ENCODE measurements at regions not wholly inside any gene's neighbourhood (a gene's known extent, or its start where the extent isn't known, plus 50 kb on each side); places are given as distances from the start of the nearest gene placed in this dataset.

DNA sequence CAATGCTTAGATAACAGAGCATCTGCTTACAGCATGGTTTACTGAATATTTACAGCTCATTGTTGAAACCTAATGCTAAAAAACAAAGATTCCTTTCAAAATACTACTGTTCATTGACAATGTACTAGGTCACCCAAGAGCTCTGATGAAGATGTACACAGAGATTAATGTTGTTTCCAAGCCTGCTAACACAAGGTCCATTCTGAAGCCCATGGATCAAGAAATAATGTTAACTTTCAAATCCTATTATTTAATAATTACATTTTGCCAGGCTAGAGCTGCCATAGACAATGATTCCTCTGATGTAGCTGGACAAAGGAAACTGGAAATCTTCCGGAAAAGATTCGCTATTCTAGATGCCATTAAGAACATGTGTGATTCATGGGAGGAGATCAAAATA is 355.6 kb downstream of the TENT5A start (continued):
- no peak for TF ChIP-seq TAF1 (IDR thresholded peaks at IDR 0.05; ENCODE audit: borderline replicate concordance, low read depth, low read length)
- no peak for TF ChIP-seq EZH2phosphoT487 (IDR thresholded peaks at IDR 0.05; ENCODE audit: borderline replicate concordance, low read depth)

DNA sequence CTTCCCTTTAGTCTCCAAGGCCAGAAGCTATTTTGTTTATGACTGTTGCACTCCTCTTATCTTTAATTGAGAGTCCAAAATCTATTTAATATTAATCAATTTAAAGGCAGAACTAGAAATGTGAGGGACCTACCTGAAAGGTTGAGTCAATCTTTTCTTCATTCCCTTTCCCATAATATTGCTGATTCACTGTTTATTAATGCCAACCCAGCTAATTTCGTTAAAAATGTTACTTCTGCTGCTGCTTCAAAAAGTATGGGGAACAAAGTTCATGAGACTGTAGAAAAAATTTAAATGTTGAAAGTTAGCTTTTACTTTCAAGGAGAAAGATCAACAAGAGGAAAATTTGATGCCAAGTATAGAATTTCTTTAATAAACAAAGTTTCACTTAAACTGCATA is 365.3 kb downstream of the TENT5A start:
- ChIA-PET CTCF (no interaction called here), POLR2A (no interaction called here)
- H3K36me3 ChIP-seq (replicated peaks in 1 of 2; ENCODE audit: control insufficient read depth in 1 of 2, insufficient read depth in 2 of 2, low read length in 1 of 2), result no peaks in the 10 kb centered on the region
- H3K27me3 ChIP-seq (ENCODE audit: insufficient read depth), result no peaks in the 10 kb centered on the region
- WGBS (ENCODE audit: low lambda C conversion rate), result 15% methylated on average over 1 of the region's 1 CpG
- H3K4me2 ChIP-seq, result no peak overlapping the region
- no peak overlapping the region for H3K9ac ChIP-seq
- H3K4me1 ChIP-seq (ENCODE audit: control insufficient read depth in 1 of 2, insufficient read depth in 2 of 2, low read depth in 1 of 2, low read length in 1 of 2), result no peaks in the 10 kb centered on the region; a peak in 1 of 4 replicates
- no peak for DNase-seq
- H2AFZ ChIP-seq (ENCODE audit: low read depth), result no peak overlapping the region
- no peaks in the 10 kb centered on the region for H4K20me1 ChIP-seq (ENCODE audit: insufficient read depth)
- no peak overlapping the region for H3K27ac ChIP-seq (ENCODE audit: low read depth in 2 of 2, low read length in 1 of 2)
- H3K79me2 ChIP-seq (ENCODE audit: insufficient read depth), result no peaks in the 10 kb centered on the region
- H3F3A ChIP-seq (replicated peaks; ENCODE audit: insufficient read depth), result no peaks in the 10 kb centered on the region
- TF ChIP-seq, protein P1, sequence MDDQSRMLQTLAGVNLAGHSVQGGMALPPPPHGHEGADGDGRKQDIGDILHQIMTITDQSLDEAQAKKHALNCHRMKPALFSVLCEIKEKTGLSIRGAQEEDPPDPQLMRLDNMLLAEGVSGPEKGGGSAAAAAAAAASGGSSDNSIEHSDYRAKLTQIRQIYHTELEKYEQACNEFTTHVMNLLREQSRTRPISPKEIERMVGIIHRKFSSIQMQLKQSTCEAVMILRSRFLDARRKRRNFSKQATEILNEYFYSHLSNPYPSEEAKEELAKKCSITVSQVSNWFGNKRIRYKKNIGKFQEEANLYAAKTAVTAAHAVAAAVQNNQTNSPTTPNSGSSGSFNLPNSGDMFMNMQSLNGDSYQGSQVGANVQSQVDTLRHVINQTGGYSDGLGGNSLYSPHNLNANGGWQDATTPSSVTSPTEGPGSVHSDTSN (IDR thresholded peaks at IDR 0.05), result no peak
- no peak for TF ChIP-seq GABPA (IDR thresholded peaks at IDR 0.05; ENCODE audit: low read depth)
- no peaks in the 10 kb centered on the region for H3K9me2 ChIP-seq
- no peak overlapping the region for H3K4me3 ChIP-seq (ENCODE audit: low read depth in 2 of 2, low read length in 1 of 2)
- H3K9me3 ChIP-seq, result no peaks in the 10 kb centered on the region; the same call in 1 of the 2 replicates

DNA sequence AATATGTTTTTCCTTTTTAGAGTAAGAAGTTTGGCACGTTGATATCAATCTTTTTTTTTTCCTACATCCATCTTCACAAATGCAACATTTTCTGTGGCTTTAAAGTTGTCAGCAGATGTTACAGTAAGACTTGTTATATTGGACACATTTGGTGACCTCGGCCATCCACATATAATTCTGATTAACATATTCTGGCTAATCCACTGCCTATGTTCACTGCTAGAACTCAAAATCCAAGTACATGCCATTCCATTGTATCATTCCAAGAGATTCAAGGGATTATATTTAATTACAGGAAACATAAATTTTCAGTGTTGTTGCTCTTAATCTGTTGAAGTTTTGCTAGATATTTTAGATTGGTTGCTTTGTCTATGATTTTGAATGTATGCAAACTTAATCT is 367.6 kb downstream of the TENT5A start:
- CTCF ChIA-PET, result no interaction called here
- no peak overlapping the region for H3K9ac ChIP-seq
- H3F3A ChIP-seq (replicated peaks; ENCODE audit: insufficient read depth), result no peaks in the 10 kb centered on the region
- no peak overlapping the region for H2AFZ ChIP-seq (ENCODE audit: low read depth)
- POLR2A ChIA-PET, result no interaction called here
- peaks cover 3% of the 10 kb centered on the region; the same call in 1 of the 2 replicates for H3K9me3 ChIP-seq
- H3K4me2 ChIP-seq, result no peak overlapping the region
- H3K79me2 ChIP-seq (ENCODE audit: insufficient read depth), result no peaks in the 10 kb centered on the region
- no peaks in the 10 kb centered on the region for H3K9me2 ChIP-seq
- H3K4me1 ChIP-seq (ENCODE audit: control insufficient read depth in 1 of 2, insufficient read depth in 2 of 2, low read depth in 1 of 2, low read length in 1 of 2), result no peaks in the 10 kb centered on the region; a peak in 1 of 4 replicates
- no peaks in the 10 kb centered on the region for H3K36me3 ChIP-seq (replicated peaks in 1 of 2; ENCODE audit: control insufficient read depth in 1 of 2, insufficient read depth in 2 of 2, low read length in 1 of 2)
- no peak overlapping the region for H3K27ac ChIP-seq (ENCODE audit: low read depth in 2 of 2, low read length in 1 of 2)
- no peak for DNase-seq
- no peaks in the 10 kb centered on the region for H4K20me1 ChIP-seq (ENCODE audit: insufficient read depth)
- no peaks in the 10 kb centered on the region for H3K27me3 ChIP-seq (ENCODE audit: insufficient read depth)
- H3K4me3 ChIP-seq (ENCODE audit: low read depth in 2 of 2, low read length in 1 of 2), result no peak overlapping the region
- 31% methylated on average over 2 of the region's 2 CpGs for WGBS (ENCODE audit: low lambda C conversion rate)
- TF ChIP-seq YY1 (IDR thresholded peaks at IDR 0.05; ENCODE audit: low read depth) (no peak), ELF1 (IDR thresholded peaks at IDR 0.05) (no peak), TEAD4 (IDR thresholded peaks at IDR 0.05; ENCODE audit: borderline replicate concordance, insufficient read depth) (no peak), EP300 (IDR thresholded peaks at IDR 0.05; ENCODE audit: borderline replicate concordance in 1 of 2, low read depth in 1 of 2, low read length in 1 of 2) (no peak), MXI1 (IDR thresholded peaks at IDR 0.05; ENCODE audit: low read depth, low read length) (no peak), RFX5 (IDR thresholded peaks at IDR 0.05; ENCODE audit: low read length) (no peak), TCF12 (IDR thresholded peaks at IDR 0.05) (no peak), FOXM1 (IDR thresholded peaks at IDR 0.05; ENCODE audit: low read depth) (no peak), TAF1 (IDR thresholded peaks at IDR 0.05; ENCODE audit: borderline replicate concordance, low read depth, low read length) (no peak), POLR2AphosphoS5 (IDR thresholded peaks at IDR 0.05; ENCODE audit: low read depth, low read length) (no peak)
- TF ChIP-seq, protein P2, sequence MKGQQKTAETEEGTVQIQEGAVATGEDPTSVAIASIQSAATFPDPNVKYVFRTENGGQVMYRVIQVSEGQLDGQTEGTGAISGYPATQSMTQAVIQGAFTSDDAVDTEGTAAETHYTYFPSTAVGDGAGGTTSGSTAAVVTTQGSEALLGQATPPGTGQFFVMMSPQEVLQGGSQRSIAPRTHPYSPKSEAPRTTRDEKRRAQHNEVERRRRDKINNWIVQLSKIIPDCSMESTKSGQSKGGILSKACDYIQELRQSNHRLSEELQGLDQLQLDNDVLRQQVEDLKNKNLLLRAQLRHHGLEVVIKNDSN (IDR thresholded peaks at IDR 0.05; ENCODE audit: borderline replicate concordance, low read depth), result no peak
- TF ChIP-seq, protein P3, sequence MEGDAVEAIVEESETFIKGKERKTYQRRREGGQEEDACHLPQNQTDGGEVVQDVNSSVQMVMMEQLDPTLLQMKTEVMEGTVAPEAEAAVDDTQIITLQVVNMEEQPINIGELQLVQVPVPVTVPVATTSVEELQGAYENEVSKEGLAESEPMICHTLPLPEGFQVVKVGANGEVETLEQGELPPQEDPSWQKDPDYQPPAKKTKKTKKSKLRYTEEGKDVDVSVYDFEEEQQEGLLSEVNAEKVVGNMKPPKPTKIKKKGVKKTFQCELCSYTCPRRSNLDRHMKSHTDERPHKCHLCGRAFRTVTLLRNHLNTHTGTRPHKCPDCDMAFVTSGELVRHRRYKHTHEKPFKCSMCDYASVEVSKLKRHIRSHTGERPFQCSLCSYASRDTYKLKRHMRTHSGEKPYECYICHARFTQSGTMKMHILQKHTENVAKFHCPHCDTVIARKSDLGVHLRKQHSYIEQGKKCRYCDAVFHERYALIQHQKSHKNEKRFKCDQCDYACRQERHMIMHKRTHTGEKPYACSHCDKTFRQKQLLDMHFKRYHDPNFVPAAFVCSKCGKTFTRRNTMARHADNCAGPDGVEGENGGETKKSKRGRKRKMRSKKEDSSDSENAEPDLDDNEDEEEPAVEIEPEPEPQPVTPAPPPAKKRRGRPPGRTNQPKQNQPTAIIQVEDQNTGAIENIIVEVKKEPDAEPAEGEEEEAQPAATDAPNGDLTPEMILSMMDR (IDR thresholded peaks at IDR 0.05), result no peak
- TF ChIP-seq, protein P4, sequence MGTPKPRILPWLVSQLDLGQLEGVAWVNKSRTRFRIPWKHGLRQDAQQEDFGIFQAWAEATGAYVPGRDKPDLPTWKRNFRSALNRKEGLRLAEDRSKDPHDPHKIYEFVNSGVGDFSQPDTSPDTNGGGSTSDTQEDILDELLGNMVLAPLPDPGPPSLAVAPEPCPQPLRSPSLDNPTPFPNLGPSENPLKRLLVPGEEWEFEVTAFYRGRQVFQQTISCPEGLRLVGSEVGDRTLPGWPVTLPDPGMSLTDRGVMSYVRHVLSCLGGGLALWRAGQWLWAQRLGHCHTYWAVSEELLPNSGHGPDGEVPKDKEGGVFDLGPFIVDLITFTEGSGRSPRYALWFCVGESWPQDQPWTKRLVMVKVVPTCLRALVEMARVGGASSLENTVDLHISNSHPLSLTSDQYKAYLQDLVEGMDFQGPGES (IDR thresholded peaks at IDR 0.05; ENCODE audit: low read depth, low read length), result no peak
- TF ChIP-seq, protein P5, sequence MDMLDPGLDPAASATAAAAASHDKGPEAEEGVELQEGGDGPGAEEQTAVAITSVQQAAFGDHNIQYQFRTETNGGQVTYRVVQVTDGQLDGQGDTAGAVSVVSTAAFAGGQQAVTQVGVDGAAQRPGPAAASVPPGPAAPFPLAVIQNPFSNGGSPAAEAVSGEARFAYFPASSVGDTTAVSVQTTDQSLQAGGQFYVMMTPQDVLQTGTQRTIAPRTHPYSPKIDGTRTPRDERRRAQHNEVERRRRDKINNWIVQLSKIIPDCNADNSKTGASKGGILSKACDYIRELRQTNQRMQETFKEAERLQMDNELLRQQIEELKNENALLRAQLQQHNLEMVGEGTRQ (IDR thresholded peaks at IDR 0.05; ENCODE audit: borderline replicate concordance, low read depth, low read length), result no peak
